ENCODE measurements at regions not wholly inside any gene's neighbourhood (a gene's known extent, or its start where the extent isn't known, plus 50 kb on each side); places are given as distances from the start of the nearest gene placed in this dataset.

- H3K4me1 ChIP-seq (ENCODE audit: low read depth): peaks cover 4% of the 10 kb centered on the region
- H3K4me3 ChIP-seq: no peak overlapping the region
- no peak for TF ChIP-seq CTCF (IDR thresholded peaks at IDR 0.05; ENCODE audit: low read depth, low read length)
- no peaks in the 10 kb centered on the region for H3K27me3 ChIP-seq
- no peak for DNase-seq (ENCODE audit: low read depth in 1 of 2, low spot score in 1 of 2)
- no peaks in the 10 kb centered on the region for H3K36me3 ChIP-seq
- H3K9me3 ChIP-seq (ENCODE audit: low read depth): no peaks in the 10 kb centered on the region
- H3K27ac ChIP-seq: no peak overlapping the region
These were observed 160.3 kb downstream of the PTEN start for GRCh38 chr10:88023676-88024075.

- H3K4me3 ChIP-seq: no peak overlapping the region
- no peaks in the 10 kb centered on the region for H3K27me3 ChIP-seq
- peaks cover 5% of the 10 kb centered on the region for H3K4me1 ChIP-seq (ENCODE audit: low read depth)
- no peak for DNase-seq (ENCODE audit: low read depth in 1 of 2, low spot score in 1 of 2)
- H3K27ac ChIP-seq: no peak overlapping the region
- TF ChIP-seq CTCF (IDR thresholded peaks at IDR 0.05; ENCODE audit: low read depth, low read length): no peak
- H3K36me3 ChIP-seq: no peaks in the 10 kb centered on the region
- no peaks in the 10 kb centered on the region for H3K9me3 ChIP-seq (ENCODE audit: low read depth)
These were observed 162.6 kb downstream of the PTEN start for GRCh38 chr10:88026031-88026430.

GRCh38 chr10:88027570-88027969 is 164.1 kb downstream of the PTEN start:
- Histone ChIP-seq H3K4me1 (ENCODE audit: low read depth) (peaks cover 5% of the 10 kb centered on the region), H3K27ac (no peak overlapping the region), H3K27me3 (no peaks in the 10 kb centered on the region), H3K4me3 (no peak overlapping the region), H3K9me3 (ENCODE audit: low read depth) (no peaks in the 10 kb centered on the region), H3K36me3 (no peaks in the 10 kb centered on the region)
- no peak for DNase-seq (ENCODE audit: low read depth in 1 of 2, low spot score in 1 of 2)
- TF ChIP-seq CTCF (IDR thresholded peaks at IDR 0.05; ENCODE audit: low read depth, low read length): no peak

GRCh38 chr10:88028072-88028471 is 164.6 kb downstream of the PTEN start:
- Histone ChIP-seq H3K9me3 (ENCODE audit: low read depth) (no peaks in the 10 kb centered on the region), H3K4me1 (ENCODE audit: low read depth) (peaks cover 5% of the 10 kb centered on the region), H3K4me3 (no peak overlapping the region), H3K27ac (no peak overlapping the region), H3K27me3 (no peaks in the 10 kb centered on the region), H3K36me3 (no peaks in the 10 kb centered on the region)
- TF ChIP-seq CTCF (IDR thresholded peaks at IDR 0.05; ENCODE audit: low read depth, low read length): no peak
- no peak for DNase-seq (ENCODE audit: low read depth in 1 of 2, low spot score in 1 of 2)

- H3K36me3 ChIP-seq: no peaks in the 10 kb centered on the region
- H3K4me1 ChIP-seq (ENCODE audit: low read depth): peaks cover 5% of the 10 kb centered on the region
- DNase-seq (ENCODE audit: low read depth in 1 of 2, low spot score in 1 of 2): no peak
- no peak overlapping the region for H3K4me3 ChIP-seq
- TF ChIP-seq CTCF (IDR thresholded peaks at IDR 0.05; ENCODE audit: low read depth, low read length): no peak
- H3K27me3 ChIP-seq: no peaks in the 10 kb centered on the region
- no peak overlapping the region for H3K27ac ChIP-seq
- H3K9me3 ChIP-seq (ENCODE audit: low read depth): no peaks in the 10 kb centered on the region
These were observed 165.2 kb downstream of the PTEN start for GRCh38 chr10:88028654-88029053.

- H3K27me3 ChIP-seq: no peaks in the 10 kb centered on the region
- no peak for TF ChIP-seq CTCF (IDR thresholded peaks at IDR 0.05; ENCODE audit: low read depth, low read length)
- H3K27ac ChIP-seq: no peak overlapping the region
- H3K4me1 ChIP-seq (ENCODE audit: low read depth): peaks cover 5% of the 10 kb centered on the region
- no peak overlapping the region for H3K4me3 ChIP-seq
- no peaks in the 10 kb centered on the region for H3K36me3 ChIP-seq
- H3K9me3 ChIP-seq (ENCODE audit: low read depth): no peaks in the 10 kb centered on the region
- peak in 1 of 2 donors; percentile 71 for DNase-seq (ENCODE audit: low read depth in 1 of 2, low spot score in 1 of 2)
These were observed 169.1 kb downstream of the PTEN start for GRCh38 chr10:88032566-88032965.
